Gastroesophageal sphincter (tissue), 4 donors: ENCODE measurements at regions not wholly inside any gene's neighbourhood (a gene's known extent, or its start where the extent isn't known, plus 50 kb on each side); places are given as distances from the start of the nearest gene placed in this dataset.
"Not testable (repeated sequence)": the region's sequence is repeated elsewhere in the genome, so short reads cannot be mapped to it uniquely, and the experiment has no call there.

Experiments
- ATAC-seq: fragments of 150-250 bp; one replicate; pipeline ENCODE4 v1.9.1; 2016; ENCODE audit warnings: mild to moderate bottlenecking, moderate library complexity
- H3K27ac ChIP-seq, 4 donors: fragments of 200-600 bp; sonication (generic) in 3 of 4; 1 replicate in 3 of 4; 2 replicates in 1 of 4; pipeline ENCODE4 v1.5.1; 2016 to 2019
- H3K27me3 ChIP-seq: fragments of 200-600 bp; sonication (generic); one replicate; pipeline ENCODE4 v1.5.1; 2019
- H3K36me3 ChIP-seq, 2 donors: fragments of 200-600 bp; sonication (generic); one replicate each; pipeline ENCODE4 v1.5.1; 2019; ENCODE audit warnings: control low read depth in 1 of 2
- H3K4me1 ChIP-seq, 3 donors: fragments of 200-600 bp; sonication (generic); 1 replicate in 2 of 3; 2 replicates in 1 of 3; pipeline ENCODE4 v1.5.1; 2016 to 2019; ENCODE audit warnings: control low read depth in 2 of 3
- H3K4me3 ChIP-seq, 2 donors: fragments of 200-600 bp; sonication (generic); one replicate each; pipeline ENCODE4 v1.5.1; 2019; ENCODE audit warnings: mild to moderate bottlenecking in 1 of 2, moderate library complexity in 1 of 2
- H3K9me3 ChIP-seq, 3 donors: fragments of 200-600 bp; sonication (generic); one replicate each; pipeline ENCODE4 v1.5.1; 2017 to 2019; ENCODE audit warnings: control low read depth in 2 of 3
- CTCF ChIP-seq, 4 experiments: fragments of 200-600 bp in 2 of 4; fragments of 450-650 bp in 2 of 4; sonication (generic) in 1 of 4; IDR thresholded peaks; one replicate each; pipeline ENCODE4 v1.5.1; 2017 to 2019; ENCODE audit warnings: antibody characterized with exemption in 4 of 4, mild to moderate bottlenecking in 2 of 4, moderate library complexity in 2 of 4
- EP300 ChIP-seq: sonication (generic); formaldehyde crosslinking; IDR thresholded peaks from one replicate; pipeline ENCODE4 v1.6.1; 2017; ENCODE audit warnings: antibody characterized with exemption, mild to moderate bottlenecking
- POLR2A ChIP-seq, 2 donors: fragments of 450-650 bp; IDR thresholded peaks; one replicate each; pipeline ENCODE4 v1.6.1; 2017; ENCODE audit warnings: antibody characterized with exemption in 2 of 2, mild to moderate bottlenecking in 2 of 2, moderate library complexity in 1 of 2
- POLR2AphosphoS5 ChIP-seq: sonication (generic); formaldehyde crosslinking; IDR thresholded peaks from one replicate; pipeline ENCODE4 v1.6.1; 2017; ENCODE audit warnings: antibody characterized with exemption
- WGBS, 2 donors: methylation state at CpG; one replicate each; pipeline ENCODE4 v1.1.5; 2018; ENCODE audit warnings: low coverage in 1 of 2; 5-methylcytosine and 5-hydroxymethylcytosine counted together

DNA sequence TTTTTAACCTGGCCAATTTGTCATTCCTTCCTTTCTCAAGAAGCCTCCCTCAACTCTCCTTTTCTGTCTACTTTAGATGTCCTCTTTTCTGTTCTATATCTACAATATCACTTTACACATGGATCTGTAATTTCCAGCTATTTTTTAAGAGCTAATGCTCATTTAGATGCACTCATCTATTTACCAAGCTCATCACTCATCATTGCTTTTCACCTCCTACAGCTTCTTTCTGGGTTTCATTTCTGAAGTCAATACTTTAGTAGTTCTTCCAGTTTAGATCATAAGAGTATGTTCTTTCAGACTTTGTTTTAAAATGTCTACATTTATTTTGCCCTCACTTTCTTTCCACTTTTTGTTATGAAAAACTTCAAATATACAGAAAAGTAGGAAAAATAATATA is 466.9 kb downstream of the MID1IP1 start:
- Histone ChIP-seq H3K9me3 (no peaks in the 10 kb centered on the region), H3K27ac (no peak overlapping the region), H3K27me3 (no peaks in the 10 kb centered on the region), H3K36me3 (no peaks in the 10 kb centered on the region), H3K4me3 (no peak overlapping the region), H3K4me1 (no peaks in the 10 kb centered on the region)
- no peak for TF ChIP-seq POLR2A (IDR thresholded peaks at IDR 0.05)
- no peak for TF ChIP-seq CTCF (IDR thresholded peaks at IDR 0.05)
- no peak for TF ChIP-seq EP300
- no peak for TF ChIP-seq POLR2AphosphoS5
- ATAC-seq = no peak

DNA sequence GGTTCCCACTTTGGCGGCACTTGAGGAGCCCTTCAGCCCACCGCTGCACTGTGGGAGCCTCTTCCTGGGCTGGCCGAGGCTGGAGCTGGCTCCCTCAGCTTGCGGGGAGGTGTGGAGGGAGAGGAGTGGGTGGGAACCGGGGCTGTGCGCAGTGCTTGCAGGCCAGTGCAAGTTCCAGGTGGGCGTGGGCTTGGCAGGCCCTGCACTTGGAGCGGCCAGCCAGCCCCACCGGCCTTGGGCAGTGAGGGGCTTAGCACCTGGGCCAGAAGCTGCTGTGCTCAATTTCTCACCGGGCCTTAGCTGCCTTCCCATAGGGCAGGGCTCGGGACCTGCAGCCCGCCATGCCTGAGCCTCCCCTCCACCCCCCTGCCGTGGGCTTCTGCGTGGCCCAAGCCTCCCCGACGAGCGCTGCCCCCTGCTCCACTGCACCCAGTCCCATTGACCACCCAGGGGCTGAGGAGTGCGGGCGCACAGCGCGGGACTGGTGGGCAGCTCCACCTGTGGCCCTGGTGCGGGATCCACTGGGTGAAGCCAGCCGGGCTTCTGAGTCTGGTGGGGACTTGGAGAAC is 474.3 kb downstream of the MID1IP1 start:
- TF ChIP-seq POLR2AphosphoS5 = no peak
- TF ChIP-seq POLR2A (IDR thresholded peaks at IDR 0.05) = no peak
- TF ChIP-seq CTCF (IDR thresholded peaks at IDR 0.05) = no peak
- no peak for TF ChIP-seq EP300
- ATAC-seq = no peak
- H3K9me3 ChIP-seq = no peaks in the 10 kb centered on the region
- no peaks in the 10 kb centered on the region for H3K36me3 ChIP-seq
- no peaks in the 10 kb centered on the region for H3K27me3 ChIP-seq
- no CpG with 5 or more reads among the region's 23 CpGs for WGBS, 2 donors
- no peak overlapping the region for H3K27ac ChIP-seq
- H3K4me1 ChIP-seq = no peaks in the 10 kb centered on the region
- H3K4me3 ChIP-seq = no peak overlapping the region

- WGBS, 2 donors = no CpG with 5 or more reads among the region's 46 CpGs
- not testable (repeated sequence) for H3K9me3 ChIP-seq, H3K27ac ChIP-seq, H3K4me3 ChIP-seq, H3K36me3 ChIP-seq, ATAC-seq, H3K27me3 ChIP-seq, H3K4me1 ChIP-seq
Measured at GRCh38 chrX:39277685-39278390, 476.6 kb downstream of the MID1IP1 start.

DNA sequence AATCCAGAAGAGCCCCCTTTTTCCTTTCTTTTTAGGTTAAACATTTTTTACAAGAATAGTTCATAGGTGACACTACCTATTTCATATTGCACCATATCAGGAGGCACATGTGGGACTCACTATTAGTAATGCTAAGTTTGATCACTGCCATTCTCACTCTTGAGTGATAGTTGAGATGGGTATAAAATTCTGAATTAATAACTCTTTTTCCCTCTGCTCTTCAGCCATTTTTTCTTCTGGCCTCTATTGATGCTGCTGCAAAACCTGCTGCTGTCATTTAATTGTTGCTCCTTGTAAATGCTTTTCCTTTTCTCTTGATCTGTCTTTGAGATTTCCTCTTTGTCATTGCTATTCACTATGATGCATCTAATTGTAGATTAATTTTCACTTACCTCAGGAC is 482.0 kb downstream of the MID1IP1 start:
- no peak for TF ChIP-seq CTCF (IDR thresholded peaks at IDR 0.05)
- TF ChIP-seq POLR2AphosphoS5 = no peak
- TF ChIP-seq POLR2A (IDR thresholded peaks at IDR 0.05) = no peak
- TF ChIP-seq EP300 = no peak
- H3K27ac ChIP-seq = no peak overlapping the region
- H3K36me3 ChIP-seq = no peaks in the 10 kb centered on the region
- no peak for ATAC-seq
- peaks cover 0 to 16% (median 0%) of the 10 kb centered on the region in 3 donors for H3K9me3 ChIP-seq
- no peaks in the 10 kb centered on the region for H3K27me3 ChIP-seq
- no peaks in the 10 kb centered on the region for H3K4me1 ChIP-seq
- H3K4me3 ChIP-seq = no peak overlapping the region

DNA sequence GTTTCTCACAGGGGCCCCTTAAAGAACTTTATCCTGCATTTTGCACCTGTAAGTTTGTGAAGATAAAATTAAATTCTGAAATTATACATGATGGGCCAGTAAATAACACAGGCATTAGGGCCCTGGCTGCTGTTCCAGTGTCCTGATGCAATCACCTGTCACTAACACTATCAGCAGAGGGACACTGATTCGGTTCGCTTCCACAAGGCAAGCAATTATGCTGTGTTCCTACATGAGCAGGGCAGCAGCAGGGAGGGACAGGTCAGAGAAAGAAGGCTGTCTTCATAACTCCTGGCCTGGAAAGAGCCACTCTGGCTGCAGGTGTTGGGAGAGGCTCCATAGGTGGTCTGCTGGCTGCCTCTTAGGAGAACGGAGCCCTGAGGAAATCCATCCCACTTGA is 487.3 kb downstream of the MID1IP1 start:
- peaks cover 0 to 9% (median 0%) of the 10 kb centered on the region in 3 donors for H3K9me3 ChIP-seq
- no peaks in the 10 kb centered on the region for H3K27me3 ChIP-seq
- H3K27ac ChIP-seq = no peak overlapping the region
- no peaks in the 10 kb centered on the region for H3K4me1 ChIP-seq
- no peak for ATAC-seq
- H3K36me3 ChIP-seq = no peaks in the 10 kb centered on the region
- TF ChIP-seq POLR2A (IDR thresholded peaks at IDR 0.05) (no peak), CTCF (IDR thresholded peaks at IDR 0.05) (no peak), POLR2AphosphoS5 (no peak), EP300 (no peak)
- WGBS, 2 donors = 80% methylated on average over 1 of the region's 3 CpGs; no CpG with 5 or more reads in 1 of the 2 donors
- H3K4me3 ChIP-seq = no peak overlapping the region
